GM12878 (cell line): ENCODE measurements at regions not wholly inside any gene's neighbourhood (a gene's known extent, or its start where the extent isn't known, plus 50 kb on each side); places are given as distances from the start of the nearest gene placed in this dataset.

Source experiments
- ATAC-seq: fragments of 200-7000 bp; cut with Tn5 transposase; 3 replicates; pipeline ENCODE4 v1.9.1; 2020; ENCODE audit warnings: mild to moderate bottlenecking, moderate library complexity
- BruUV-seq: library from RNA; stranded (reverse); fragments of 400-500 nt; replicated peaks from 2 replicates; lab custom pipeline; 2021; lab: Mats Ljungman, UMichigan
- CTCF ChIA-PET: fragments of 300-600 bp; sonication (Branson Sonifier 250); formaldehyde crosslinking; extraction: SDS; loops from one replicate; lab custom pipeline; 2021; ENCODE audit warnings: inconsistent platforms; lab: Yijun Ruan, JAX
- POLR2A ChIA-PET: fragments of 350-600 bp; formaldehyde crosslinking; extraction: SDS; loops from one replicate; lab custom pipeline; 2021; ENCODE audit warnings: inconsistent platforms; lab: Charles Lee
- RAD21 ChIA-PET: fragments of 300-600 bp; sonication (Branson Sonifier 250); formaldehyde crosslinking; loops from one replicate; lab custom pipeline; 2023; ENCODE audit warnings: antibody characterized with exemption; ENCODE audit not compliant: unreplicated experiment; lab: Charles Lee
- SMC1A ChIA-PET: fragments of 300-600 bp; sonication (Branson Sonifier 250); formaldehyde crosslinking; loops from one replicate; lab custom pipeline; 2023; ENCODE audit not compliant: unreplicated experiment, uncharacterized antibody; lab: Charles Lee
- DNase-seq: peaks from one replicate; pipeline ENCODE4 v3.0.0-alpha.2; 2011; ENCODE audit warnings: low read depth, low spot score
- FAIRE-seq: peaks from 3 replicates; lab custom pipeline; 2011; peaks lifted over from hg19 to GRCh38; lab: Jason Lieb, UNC
- H2AFZ ChIP-seq: 2 replicates; pipeline ENCODE4 v1.6.0; 2011; ENCODE audit warnings: low read depth, low read length, control low read depth; ENCODE audit not compliant: control insufficient read depth
- H3K27ac ChIP-seq: 2 replicates; pipeline ENCODE4 v1.5.1; 2011; ENCODE audit warnings: control low read depth; ENCODE audit not compliant: control insufficient read depth, insufficient read depth
- H3K27me3 ChIP-seq, 2 experiments: replicated peaks in 1 of 2; 2 replicates each; pipeline versions ENCODE4 v1.6.0 to v1.6.1; 2011; ENCODE audit warnings: low read length in 1 of 2; ENCODE audit not compliant: control insufficient read depth in 2 of 2, insufficient read depth in 2 of 2
- H3K36me3 ChIP-seq, 2 experiments: 2 replicates each; pipeline ENCODE4 v1.5.1; 2011; ENCODE audit warnings: low read length in 1 of 2; ENCODE audit not compliant: control insufficient read depth in 2 of 2, insufficient read depth in 2 of 2
- H3K4me1 ChIP-seq: 2 replicates; pipeline ENCODE4 v1.6.1; 2011; ENCODE audit warnings: mild to moderate bottlenecking, low read length, moderate library complexity, mixed read lengths; ENCODE audit not compliant: control insufficient read depth, insufficient read depth
- H3K4me2 ChIP-seq: 2 replicates; pipeline ENCODE4 v1.6.0; 2011; ENCODE audit warnings: control low read depth; ENCODE audit not compliant: control insufficient read depth, insufficient read depth
- H3K4me3 ChIP-seq: fragments of 200-600 bp; sonication (generic); 2 replicates; pipeline ENCODE4 v1.5.1; 2016
- H3K79me2 ChIP-seq: 2 replicates; pipeline ENCODE4 v1.6.0; 2011; ENCODE audit warnings: low read length; ENCODE audit not compliant: control insufficient read depth, insufficient read depth
- H3K9ac ChIP-seq: 2 replicates; pipeline ENCODE4 v1.8.0; 2011; ENCODE audit warnings: low read length, control low read depth, mixed read lengths; ENCODE audit not compliant: control insufficient read depth, insufficient read depth
- H3K9me3 ChIP-seq: replicated peaks from 3 replicates; pipeline ENCODE4 v1.5.1; 2011; ENCODE audit warnings: mild to moderate bottlenecking, low read length; ENCODE audit not compliant: control insufficient read depth, insufficient read depth
- H4K20me1 ChIP-seq: 2 replicates; pipeline ENCODE4 v1.6.0; 2011; ENCODE audit not compliant: control insufficient read depth, insufficient read depth
- CHD1 ChIP-seq: IDR thresholded peaks from 2 replicates; pipeline ENCODE4 v1.6.1; 2012; ENCODE audit warnings: low read depth, low read length, improper control_type of control experiment
- ETV6 ChIP-seq, 2 experiments: fragments of 450-650 bp in 1 of 2; IDR thresholded peaks in 1 of 2; conservative IDR thresholded peaks in 1 of 2; 2 replicates each; pipeline ENCODE4 v1.6.1; 2014; ENCODE audit warnings: antibody characterized with exemption in 1 of 2, borderline replicate concordance in 1 of 2, low read depth in 1 of 2, mild to moderate bottlenecking in 1 of 2, moderate library complexity in 1 of 2
- FOS ChIP-seq: IDR thresholded peaks from 3 replicates; pipeline ENCODE4 v1.6.1; 2011; ENCODE audit warnings: borderline replicate concordance; ENCODE audit not compliant: insufficient read length; ENCODE audit errors: extremely low read depth
- FOXK2 ChIP-seq: fragments of 450-650 bp; IDR thresholded peaks from 2 replicates; pipeline ENCODE4 v1.6.1; 2017; ENCODE audit warnings: mild to moderate bottlenecking, moderate library complexity
- MXI1 ChIP-seq: fragments of 150-350 bp; IDR thresholded peaks from 2 replicates; pipeline ENCODE4 v1.6.1; 2011; ENCODE audit warnings: low read depth, mild to moderate bottlenecking, inconsistent platforms, low read length, improper control_type of control experiment
- NFIC ChIP-seq: IDR thresholded peaks from 2 replicates; pipeline ENCODE4 v1.6.1; 2012; ENCODE audit warnings: low read depth, mild to moderate bottlenecking, inconsistent platforms, low read length, moderate library complexity
- NFXL1 ChIP-seq: fragments of 450-650 bp; IDR thresholded peaks from 2 replicates; pipeline ENCODE4 v1.6.1; 2017; ENCODE audit warnings: antibody characterized with exemption, mild to moderate bottlenecking, borderline replicate concordance
- NR2C2 ChIP-seq: IDR thresholded peaks from 2 replicates; pipeline ENCODE4 v1.6.1; 2011; ENCODE audit warnings: borderline replicate concordance, low read depth; ENCODE audit not compliant: control insufficient read depth, insufficient read length
- POLR2AphosphoS2 ChIP-seq: IDR thresholded peaks from 2 replicates; pipeline ENCODE4 v1.6.1; 2011; ENCODE audit warnings: low read depth, mild to moderate bottlenecking, low read length, improper control_type of control experiment, moderate library complexity
- WRNIP1 ChIP-seq: IDR thresholded peaks from 2 replicates; pipeline ENCODE4 v1.6.1; 2011; ENCODE audit warnings: low read depth, low read length, improper control_type of control experiment, borderline replicate concordance
- ZNF622 ChIP-seq: fragments of 450-650 bp; IDR thresholded peaks from 2 replicates; pipeline ENCODE4 v1.6.1; 2017; ENCODE audit warnings: mild to moderate bottlenecking, inconsistent platforms
- WGBS: methylation state at CpG from one replicate; pipeline ENCODE4 v1.1.6; 2016; ENCODE audit warnings: low lambda C conversion rate; ENCODE audit not compliant: insufficient replicate concordance, insufficient coverage; ENCODE audit errors: missing lambda C conversion rate; 5-methylcytosine and 5-hydroxymethylcytosine counted together
- in situ Hi-C: fragments of 300-500 bp; cut with MboI; formaldehyde crosslinking; loops from 9 replicates; pipeline ENCODE4 v1.14.3; 2018; ENCODE audit warnings: mixed read lengths
- intact Hi-C: fragments of 100-400 bp; cut with micrococcal nuclease; formaldehyde crosslinking; loops from one replicate; pipeline ENCODE4 v1.14.2; 2022; ENCODE audit not compliant: unreplicated experiment

GRCh38 chr14:98364961-98365360 is 907.0 kb downstream of the BCL11B start:
- H2AFZ ChIP-seq = no peak overlapping the region
- BruUV-seq = no TSS peak
- in situ Hi-C loops (no loop called here), intact Hi-C loops (no loop called here)
- ChIA-PET SMC1A (no interaction called here), CTCF (no interaction called here), RAD21 (no interaction called here), POLR2A (no interaction called here)
- DNase-seq = no peak
- H3K9me3 ChIP-seq = no peaks in the 10 kb centered on the region
- H3K79me2 ChIP-seq = no peaks in the 10 kb centered on the region
- H3K4me3 ChIP-seq = no peak overlapping the region
- WGBS = 0% methylated on average over 1 of the region's 1 CpG
- H3K27ac ChIP-seq = no peak overlapping the region
- TF ChIP-seq CHD1 = no peak
- TF ChIP-seq NFXL1 = no peak
- no peak for TF ChIP-seq FOXK2
- TF ChIP-seq NFIC = no peak
- no peak for TF ChIP-seq ETV6 (conservative IDR thresholded peaks at IDR 0.05 in 1 of 2, IDR thresholded peaks at IDR 0.05 in 1 of 2; ENCODE audit: borderline replicate concordance in 1 of 2, low read depth in 1 of 2)
- TF ChIP-seq FOS = no peak
- TF ChIP-seq MXI1 = no peak
- TF ChIP-seq POLR2AphosphoS2 = no peak
- no peak for TF ChIP-seq NR2C2
- no peak for TF ChIP-seq WRNIP1
- no peak for TF ChIP-seq ZNF622
- H3K27me3 ChIP-seq = no peaks in the 10 kb centered on the region
- H4K20me1 ChIP-seq = no peaks in the 10 kb centered on the region
- no peaks in the 10 kb centered on the region for H3K36me3 ChIP-seq
- H3K4me1 ChIP-seq = no peaks in the 10 kb centered on the region
- FAIRE-seq = no peak
- H3K9ac ChIP-seq = no peak overlapping the region
- no peak for ATAC-seq
- no peak overlapping the region for H3K4me2 ChIP-seq
